PC-3 (cell line): ENCODE measurements at regions not wholly inside any gene's neighbourhood (a gene's known extent, or its start where the extent isn't known, plus 50 kb on each side); places are given as distances from the start of the nearest gene placed in this dataset.

Experiments
- EZH2 ChIP-seq: fragments of 300-600 bp; sonication (generic); IDR thresholded peaks from one replicate; pipeline ENCODE4 v1.6.1; 2017; ENCODE audit warnings: antibody characterized with exemption, mild to moderate bottlenecking, low read length; ENCODE audit not compliant: unreplicated experiment
- TF ChIP-seq, protein P1 (sequence below): fragments of 300-600 bp; sonication (generic); conservative IDR thresholded peaks from 2 replicates; pipeline ENCODE4 v1.5.1; 2017; ENCODE audit warnings: antibody characterized with exemption, low read depth, mild to moderate bottlenecking, low read length

DNA sequence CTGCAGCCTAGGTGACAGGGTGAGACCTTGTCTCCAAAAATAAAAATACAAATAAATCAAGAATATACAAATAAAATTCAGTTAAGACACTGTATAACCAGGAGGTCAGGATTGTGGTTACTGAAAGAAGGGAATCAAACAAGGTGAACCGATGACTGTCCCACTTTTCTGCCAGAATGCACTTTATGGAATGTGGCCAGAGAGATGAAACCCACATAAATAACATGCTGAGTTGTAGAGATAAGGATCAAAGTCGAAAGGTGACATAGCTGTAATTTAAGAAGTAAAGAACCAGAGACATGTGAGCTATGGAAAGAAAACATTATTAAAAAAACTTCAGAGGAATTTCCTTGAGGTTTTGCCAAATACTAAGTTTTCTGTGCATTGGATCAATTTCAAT lies 1098.2 kb upstream of the USP15 start:
- TF ChIP-seq, protein P1, sequence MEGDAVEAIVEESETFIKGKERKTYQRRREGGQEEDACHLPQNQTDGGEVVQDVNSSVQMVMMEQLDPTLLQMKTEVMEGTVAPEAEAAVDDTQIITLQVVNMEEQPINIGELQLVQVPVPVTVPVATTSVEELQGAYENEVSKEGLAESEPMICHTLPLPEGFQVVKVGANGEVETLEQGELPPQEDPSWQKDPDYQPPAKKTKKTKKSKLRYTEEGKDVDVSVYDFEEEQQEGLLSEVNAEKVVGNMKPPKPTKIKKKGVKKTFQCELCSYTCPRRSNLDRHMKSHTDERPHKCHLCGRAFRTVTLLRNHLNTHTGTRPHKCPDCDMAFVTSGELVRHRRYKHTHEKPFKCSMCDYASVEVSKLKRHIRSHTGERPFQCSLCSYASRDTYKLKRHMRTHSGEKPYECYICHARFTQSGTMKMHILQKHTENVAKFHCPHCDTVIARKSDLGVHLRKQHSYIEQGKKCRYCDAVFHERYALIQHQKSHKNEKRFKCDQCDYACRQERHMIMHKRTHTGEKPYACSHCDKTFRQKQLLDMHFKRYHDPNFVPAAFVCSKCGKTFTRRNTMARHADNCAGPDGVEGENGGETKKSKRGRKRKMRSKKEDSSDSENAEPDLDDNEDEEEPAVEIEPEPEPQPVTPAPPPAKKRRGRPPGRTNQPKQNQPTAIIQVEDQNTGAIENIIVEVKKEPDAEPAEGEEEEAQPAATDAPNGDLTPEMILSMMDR = no peak
- TF ChIP-seq EZH2 = no peak
